ENCODE measurements at regions not wholly inside any gene's neighbourhood (a gene's known extent, or its start where the extent isn't known, plus 50 kb on each side); places are given as distances from the start of the nearest gene placed in this dataset.

- no peak for TF ChIP-seq POLR2A (IDR thresholded peaks at IDR 0.05)
- TF ChIP-seq CTCF (IDR thresholded peaks at IDR 0.05): no peak
Measured at GRCh38 chrX:103446665-103447302, 70.4 kb downstream of the BEX3 start.
